ENCODE measurements at regions not wholly inside any gene's neighbourhood (a gene's known extent, or its start where the extent isn't known, plus 50 kb on each side); places are given as distances from the start of the nearest gene placed in this dataset.

- H3K4me3 ChIP-seq (ENCODE audit: low read depth, low read length), result no peak overlapping the region
- TF ChIP-seq CTCF (IDR thresholded peaks at IDR 0.05; ENCODE audit: insufficient read depth, low read depth, low read length, missing control alignments), result no peak
- no peak for DNase-seq (ENCODE audit: low read depth)
Measured at GRCh38 chr15:62799919-62800318, 242.6 kb upstream of the TPM1 start.

- no peak for DNase-seq (ENCODE audit: low read depth)
- no peak for TF ChIP-seq CTCF (IDR thresholded peaks at IDR 0.05; ENCODE audit: insufficient read depth, low read depth, low read length, missing control alignments)
Measured at GRCh38 chr15:62802612-62803011, 239.9 kb upstream of the TPM1 start.

GRCh38 chr15:62803856-62804400 is 238.6 kb upstream of the TPM1 start:
- no peak for DNase-seq (ENCODE audit: low read depth)
- H3K4me3 ChIP-seq (ENCODE audit: low read depth, low read length), result no peak overlapping the region

More at GRCh38 chr15:62802612-62803011, 239.9 kb upstream of the TPM1 start:
- no peak overlapping the region for H3K4me3 ChIP-seq (ENCODE audit: low read depth, low read length)

GRCh38 chr15:62805502-62805901 is 237.0 kb upstream of the TPM1 start:
- H3K4me3 ChIP-seq (ENCODE audit: low read depth, low read length), result no peak overlapping the region
- DNase-seq (ENCODE audit: low read depth), result no peak
- TF ChIP-seq CTCF (IDR thresholded peaks at IDR 0.05; ENCODE audit: insufficient read depth, low read depth, low read length, missing control alignments), result no peak

More at GRCh38 chr15:62803856-62804400, 238.6 kb upstream of the TPM1 start:
- no peak for TF ChIP-seq CTCF (IDR thresholded peaks at IDR 0.05; ENCODE audit: insufficient read depth, low read depth, low read length, missing control alignments)

- TF ChIP-seq CTCF (IDR thresholded peaks at IDR 0.05; ENCODE audit: insufficient read depth, low read depth, low read length, missing control alignments), result no peak
- H3K4me3 ChIP-seq (ENCODE audit: low read depth, low read length), result no peak overlapping the region
- no peak for DNase-seq (ENCODE audit: low read depth)
Measured at GRCh38 chr15:62807539-62808130, 234.9 kb upstream of the TPM1 start.

- no peak for TF ChIP-seq CTCF (IDR thresholded peaks at IDR 0.05; ENCODE audit: insufficient read depth, low read depth, low read length, missing control alignments)
- DNase-seq (ENCODE audit: low read depth), result no peak
Measured at GRCh38 chr15:62809115-62809967, 233.2 kb upstream of the TPM1 start.

More at GRCh38 chr15:62809115-62809967, 233.2 kb upstream of the TPM1 start:
- H3K4me3 ChIP-seq (ENCODE audit: low read depth, low read length), result no peak overlapping the region
